ENCODE measurements at regions not wholly inside any gene's neighbourhood (a gene's known extent, or its start where the extent isn't known, plus 50 kb on each side); places are given as distances from the start of the nearest gene placed in this dataset.

DNA sequence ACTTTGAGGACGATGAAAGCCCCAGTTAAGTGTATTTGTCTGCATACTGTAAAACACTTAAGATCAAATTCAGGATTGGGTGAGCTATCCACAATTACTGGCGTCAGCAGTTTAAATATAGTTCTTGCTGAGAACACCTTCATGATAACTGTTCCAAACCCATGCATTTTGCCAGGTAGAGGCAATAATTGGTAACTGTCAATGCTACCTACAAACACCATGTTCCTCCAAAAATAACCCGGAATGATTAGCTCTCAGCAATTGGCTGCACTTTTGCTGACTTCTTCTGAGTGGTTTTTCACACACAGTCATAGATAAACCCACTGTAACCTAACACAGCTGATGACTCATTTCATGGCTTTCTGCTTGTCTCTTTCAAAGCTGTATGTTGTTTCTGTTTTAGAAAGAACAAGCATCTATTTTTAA lies 1358.6 kb upstream of the GJE1 start:
- H3K9me3 ChIP-seq (replicated peaks in 1 of 3): no peaks in the 10 kb centered on the region
- WGBS, 4 donors: 21 to 35% (median 29%) methylated on average over 3 of the region's 3 CpGs
- H3K4me3 ChIP-seq: peak overlapping the region in 1 of 4 donors; percentile 13
- TF ChIP-seq, protein P1, sequence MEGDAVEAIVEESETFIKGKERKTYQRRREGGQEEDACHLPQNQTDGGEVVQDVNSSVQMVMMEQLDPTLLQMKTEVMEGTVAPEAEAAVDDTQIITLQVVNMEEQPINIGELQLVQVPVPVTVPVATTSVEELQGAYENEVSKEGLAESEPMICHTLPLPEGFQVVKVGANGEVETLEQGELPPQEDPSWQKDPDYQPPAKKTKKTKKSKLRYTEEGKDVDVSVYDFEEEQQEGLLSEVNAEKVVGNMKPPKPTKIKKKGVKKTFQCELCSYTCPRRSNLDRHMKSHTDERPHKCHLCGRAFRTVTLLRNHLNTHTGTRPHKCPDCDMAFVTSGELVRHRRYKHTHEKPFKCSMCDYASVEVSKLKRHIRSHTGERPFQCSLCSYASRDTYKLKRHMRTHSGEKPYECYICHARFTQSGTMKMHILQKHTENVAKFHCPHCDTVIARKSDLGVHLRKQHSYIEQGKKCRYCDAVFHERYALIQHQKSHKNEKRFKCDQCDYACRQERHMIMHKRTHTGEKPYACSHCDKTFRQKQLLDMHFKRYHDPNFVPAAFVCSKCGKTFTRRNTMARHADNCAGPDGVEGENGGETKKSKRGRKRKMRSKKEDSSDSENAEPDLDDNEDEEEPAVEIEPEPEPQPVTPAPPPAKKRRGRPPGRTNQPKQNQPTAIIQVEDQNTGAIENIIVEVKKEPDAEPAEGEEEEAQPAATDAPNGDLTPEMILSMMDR (IDR thresholded peaks at IDR 0.05): no peak
- TF ChIP-seq POLR2A (IDR thresholded peaks at IDR 0.05): no peak
- intact Hi-C loops (cut with DNase I): no loop called here
- no peaks in the 10 kb centered on the region for H3K27me3 ChIP-seq
- H3K36me3 ChIP-seq (replicated peaks in 1 of 2): no peaks in the 10 kb centered on the region
- H3K27ac ChIP-seq: no peak overlapping the region
- peak in 2 of 7 donors; percentile 4 to 14 for DNase-seq
- peaks cover 0 to 13% of the 10 kb centered on the region in 2 donors for H3K4me1 ChIP-seq (replicated peaks in 1 of 2)

DNA sequence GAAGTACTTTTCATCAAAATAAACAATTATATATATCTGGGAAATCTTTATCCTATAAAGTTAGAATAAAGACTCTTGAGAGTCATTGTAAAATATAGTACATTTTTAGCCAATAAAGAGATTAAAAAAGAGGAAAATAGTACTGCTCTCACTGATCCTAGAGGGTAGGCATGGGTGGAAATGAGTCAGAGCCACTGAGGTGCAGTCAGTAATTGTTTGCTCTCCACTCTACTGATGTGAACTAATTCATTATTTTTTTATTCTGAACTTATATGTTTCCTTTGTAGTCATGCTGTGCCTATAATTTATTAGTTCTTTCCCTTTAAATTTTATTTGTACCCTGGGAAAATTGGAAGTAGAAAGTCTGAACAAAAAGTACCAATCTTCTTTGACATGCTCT lies 1359.4 kb upstream of the GJE1 start:
- no peak for DNase-seq
- Histone ChIP-seq H3K4me3 (no peak overlapping the region), H3K4me1 (replicated peaks in 1 of 2) (peaks cover 0 to 13% of the 10 kb centered on the region in 2 donors), H3K27ac (no peak overlapping the region), H3K27me3 (no peaks in the 10 kb centered on the region), H3K36me3 (replicated peaks in 1 of 2) (no peaks in the 10 kb centered on the region), H3K9me3 (replicated peaks in 1 of 3) (peaks cover 0 to 3% (median 0%) of the 10 kb centered on the region in 3 donors)
- TF ChIP-seq POLR2A (IDR thresholded peaks at IDR 0.05): no peak
- TF ChIP-seq, protein P1 (IDR thresholded peaks at IDR 0.05): no peak
- intact Hi-C loops (cut with DNase I): no loop called here

DNA sequence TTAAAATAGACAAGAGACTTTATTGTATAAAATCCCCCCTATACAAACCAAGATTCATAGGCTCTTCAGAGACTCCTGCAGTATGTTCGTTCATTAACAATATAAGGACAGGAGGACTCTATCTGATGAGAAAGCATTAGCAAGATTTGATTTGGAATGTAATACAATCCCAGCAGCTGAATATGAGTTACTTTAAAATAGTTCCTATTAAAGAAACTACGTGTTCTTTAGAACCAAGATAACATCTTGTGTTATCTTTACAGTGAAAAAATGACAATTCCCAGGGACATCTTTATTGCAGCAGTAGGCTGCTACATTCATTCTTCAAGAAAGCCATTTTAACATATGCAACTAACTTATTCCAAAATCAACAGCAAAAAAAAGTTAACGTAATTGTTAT lies 1360.1 kb upstream of the GJE1 start:
- intact Hi-C loops (cut with DNase I): no loop called here
- TF ChIP-seq, protein P1 (IDR thresholded peaks at IDR 0.05): no peak
- TF ChIP-seq POLR2A (IDR thresholded peaks at IDR 0.05): no peak
- DNase-seq: no peak

DNA sequence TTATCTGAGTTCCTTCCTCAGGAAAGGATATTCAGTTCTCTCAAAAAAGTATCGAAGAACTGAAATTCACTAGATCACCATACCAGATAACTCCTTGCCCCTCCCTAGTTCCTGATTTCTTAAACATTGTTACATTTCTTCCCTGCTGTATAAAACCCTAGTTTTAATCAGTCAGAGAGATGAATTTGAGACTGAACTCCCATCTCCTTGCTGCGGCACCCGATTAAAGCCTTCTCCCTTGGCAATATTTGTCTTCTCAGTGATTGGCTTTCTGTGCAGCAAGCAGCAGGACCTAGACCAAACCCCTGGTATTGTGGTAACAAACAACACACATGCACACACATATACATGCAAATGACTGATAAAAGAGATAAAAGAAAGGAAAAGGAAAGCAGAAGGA lies 1364.6 kb upstream of the GJE1 start:
- intact Hi-C loops (cut with DNase I): no loop called here
- no peaks in the 10 kb centered on the region for H3K27me3 ChIP-seq
- H3K9me3 ChIP-seq (replicated peaks in 1 of 3): peaks cover 0 to 4% (median 0%) of the 10 kb centered on the region in 3 donors
- H3K36me3 ChIP-seq (replicated peaks in 1 of 2): no peaks in the 10 kb centered on the region
- DNase-seq: no peak
- H3K27ac ChIP-seq: no peak overlapping the region
- H3K4me1 ChIP-seq (replicated peaks in 1 of 2): no peaks in the 10 kb centered on the region
- no peak overlapping the region for H3K4me3 ChIP-seq
- TF ChIP-seq POLR2A (IDR thresholded peaks at IDR 0.05): no peak
- TF ChIP-seq, protein P1 (IDR thresholded peaks at IDR 0.05): no peak
- 89 to 98% (median 94%) methylated on average over 3 of the region's 3 CpGs for WGBS, 4 donors

More for the DNA sequence above, 1360.1 kb upstream of the GJE1 start:
- Histone ChIP-seq H3K27me3 (no peaks in the 10 kb centered on the region), H3K36me3 (replicated peaks in 1 of 2) (no peaks in the 10 kb centered on the region), H3K27ac (no peak overlapping the region), H3K4me1 (replicated peaks in 1 of 2) (peaks cover 0 to 13% of the 10 kb centered on the region in 2 donors), H3K9me3 (replicated peaks in 1 of 3) (peaks cover 0 to 4% (median 0%) of the 10 kb centered on the region in 3 donors), H3K4me3 (no peak overlapping the region)
- 72 to 84% (median 82%) methylated on average over 3 of the region's 3 CpGs for WGBS, 4 donors
